IPS DF 4.7 (cell line): ENCODE measurements at regions not wholly inside any gene's neighbourhood (a gene's known extent, or its start where the extent isn't known, plus 50 kb on each side); places are given as distances from the start of the nearest gene placed in this dataset.
A peak's percentile ranks its signal among the peaks of the same experiment; 100 is the strongest.
"Not testable (repeated sequence)": the region's sequence is repeated elsewhere in the genome, so short reads cannot be mapped to it uniquely, and the experiment has no call there.

Source experiments
- DNase-seq: peaks from one replicate; pipeline ENCODE4 v3.0.0-alpha.2; 2013; ENCODE audit warnings: low spot score; ENCODE audit errors: extremely low read depth

DNA sequence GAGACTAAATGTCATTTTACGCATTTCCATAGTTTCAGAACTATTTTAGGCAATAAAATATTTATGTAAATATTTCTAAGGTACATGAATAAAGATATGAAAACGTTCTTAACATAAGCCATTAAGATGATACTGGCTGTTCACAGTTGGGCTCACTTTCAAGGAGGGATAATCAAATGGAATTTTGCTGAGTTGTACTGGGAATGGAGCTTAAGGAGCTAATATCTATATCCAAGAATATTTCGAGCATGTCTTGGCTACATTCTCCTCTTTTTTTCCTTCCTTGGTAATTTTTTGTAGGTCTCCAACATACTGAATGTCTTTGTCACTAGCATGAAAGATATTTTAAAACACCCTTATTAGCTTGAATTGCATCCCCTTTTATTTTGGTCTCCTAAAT lies 383.4 kb downstream of the RAP2B start:
- no peak for DNase-seq

- DNase-seq, result no peak
These were observed 385.9 kb downstream of the RAP2B start for GRCh38 chr3:153547970-153548369.

DNA sequence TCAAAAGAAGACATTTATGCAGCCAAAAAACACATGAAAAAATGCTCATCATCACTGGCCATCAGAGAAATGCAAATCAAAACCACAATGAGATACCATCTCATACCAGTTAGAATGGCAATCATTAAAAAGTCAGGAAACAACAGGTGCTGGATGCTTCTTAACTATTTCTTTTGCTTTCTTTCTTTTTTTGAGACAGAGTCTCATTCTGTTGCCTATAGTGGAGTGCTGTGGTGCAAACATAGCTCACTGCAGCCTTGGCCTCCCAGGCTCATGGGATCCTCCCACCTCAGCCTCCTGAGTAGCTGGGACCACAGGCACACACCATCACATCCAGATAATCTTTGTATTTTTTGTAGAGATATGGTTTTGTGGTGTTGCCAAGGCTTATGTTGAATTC lies 387.7 kb downstream of the RAP2B start:
- not testable (repeated sequence) for DNase-seq

GRCh38 chr3:153551536-153552285 lies 389.7 kb downstream of the RAP2B start:
- no peak for DNase-seq

- no peak for DNase-seq
These were observed 391.0 kb downstream of the RAP2B start for GRCh38 chr3:153552887-153553604.

- no peak for DNase-seq
These were observed 391.5 kb downstream of the RAP2B start for GRCh38 chr3:153553605-153553945.

DNA sequence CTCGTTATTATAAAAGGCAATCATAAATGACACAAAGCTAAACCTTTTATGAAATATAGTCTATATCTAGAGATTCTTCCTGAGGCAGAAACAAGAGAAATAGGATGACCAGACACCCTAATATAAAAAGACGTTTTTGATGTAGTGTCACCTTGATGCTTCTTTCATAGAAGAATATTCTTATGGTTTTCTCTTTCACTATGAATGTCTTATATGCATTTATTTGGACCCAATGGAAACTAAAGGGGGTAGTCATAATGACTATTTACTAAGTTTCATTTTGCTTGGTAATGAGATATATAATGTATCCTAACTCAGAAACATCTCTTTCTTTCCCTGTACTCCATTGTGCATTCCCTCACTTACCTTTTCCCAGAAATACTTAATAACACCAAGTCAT lies 393.9 kb downstream of the RAP2B start:
- DNase-seq, result no peak

DNA sequence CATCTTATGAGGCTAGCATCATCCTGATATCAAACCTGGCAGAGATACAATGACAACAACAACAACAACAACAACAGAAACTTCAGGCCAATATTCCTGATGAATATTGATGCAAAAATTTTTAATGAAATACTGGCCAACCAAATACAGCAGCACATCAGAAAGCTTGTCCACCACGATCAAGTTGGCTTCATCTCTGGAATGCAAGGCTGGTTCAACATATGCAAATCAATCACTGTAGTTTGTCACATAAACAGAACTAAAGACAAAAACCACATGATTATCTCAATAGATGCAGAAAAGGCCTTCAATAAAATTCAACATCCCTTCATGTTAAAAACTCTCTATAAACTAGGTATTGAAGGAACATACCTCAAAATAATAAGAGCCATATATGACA lies 397.3 kb downstream of the RAP2B start:
- not testable (repeated sequence) for DNase-seq

DNA sequence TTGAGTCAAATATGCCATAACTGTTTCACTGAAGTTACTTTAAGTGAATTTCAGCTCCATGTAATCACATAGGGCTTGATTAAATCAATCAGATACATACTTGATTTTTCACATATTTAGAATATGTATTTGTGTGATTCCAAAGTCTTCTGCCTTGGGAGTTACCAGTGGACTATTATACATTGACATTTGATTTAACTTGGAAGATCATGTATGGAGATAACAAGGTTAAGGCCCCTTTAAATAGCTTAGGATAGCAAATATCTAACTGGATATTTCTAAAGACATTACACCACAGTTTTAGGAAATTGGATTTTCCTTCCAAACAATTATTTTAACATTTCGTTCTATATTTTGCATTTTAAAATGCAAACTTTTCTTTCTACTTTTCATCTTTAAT lies 405.0 kb downstream of the RAP2B start:
- DNase-seq, result no peak

DNA sequence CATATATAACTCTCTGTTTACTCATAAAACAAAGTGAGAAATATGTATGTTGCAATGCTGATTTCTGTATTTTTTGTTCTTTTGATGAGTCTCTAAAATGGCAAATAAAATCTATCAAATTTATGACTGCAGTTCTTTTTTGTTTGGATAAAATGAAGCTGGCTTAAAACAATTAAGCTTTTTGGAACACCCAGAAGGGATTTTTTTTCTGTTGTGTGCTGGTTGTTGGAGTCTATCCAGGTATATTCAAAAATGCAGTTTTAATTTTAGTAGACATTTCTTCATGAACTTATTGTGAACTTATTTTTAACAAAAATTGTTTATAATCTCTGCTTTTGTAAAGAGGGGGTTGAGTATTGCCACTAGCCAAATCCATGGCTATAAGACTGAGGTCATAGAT lies 405.5 kb downstream of the RAP2B start:
- no peak for DNase-seq

DNA sequence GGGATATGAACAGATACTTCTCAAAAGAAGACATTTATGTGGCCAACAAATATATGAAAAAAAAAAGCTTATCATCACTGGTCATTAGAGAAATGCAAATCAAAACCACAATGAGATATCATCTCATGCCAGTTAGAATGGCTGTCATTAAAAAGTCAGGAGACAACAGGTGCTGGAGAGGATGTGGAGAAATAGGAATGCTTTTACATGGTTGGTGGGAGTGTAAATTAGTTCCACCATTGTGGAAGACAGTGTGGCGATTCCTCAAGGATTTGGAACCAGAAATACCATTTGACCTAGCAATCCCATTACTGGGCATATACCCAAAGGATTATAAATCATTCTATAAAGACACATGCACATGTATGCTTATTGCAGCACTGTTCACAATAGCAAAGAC lies 408.5 kb downstream of the RAP2B start:
- DNase-seq, result not testable (repeated sequence)

DNA sequence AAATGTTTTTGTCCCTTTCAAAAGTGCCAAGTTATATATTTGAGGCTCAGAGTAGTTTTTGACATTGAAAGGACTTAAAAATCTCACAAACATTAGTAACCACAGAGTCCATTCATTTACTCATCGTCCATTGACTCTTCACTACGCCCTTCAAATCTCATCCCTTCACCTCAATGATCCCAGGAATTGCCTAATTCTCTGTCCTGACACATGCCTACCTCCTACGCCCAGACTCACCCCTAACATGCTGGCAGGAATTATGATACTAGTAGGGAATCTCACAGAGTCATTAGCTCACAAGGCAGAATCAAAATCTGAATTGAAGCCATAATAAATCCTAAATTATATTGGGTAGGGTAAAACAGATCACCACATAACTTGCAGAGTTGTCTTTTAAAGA lies 410.1 kb downstream of the RAP2B start:
- DNase-seq, result no peak

GRCh38 chr3:153572654-153573053 lies 410.6 kb downstream of the RAP2B start:
- no peak for DNase-seq

- DNase-seq, result no peak
These were observed 411.5 kb downstream of the RAP2B start for GRCh38 chr3:153573481-153573880.

- DNase-seq, result no peak
These were observed 412.4 kb downstream of the RAP2B start for GRCh38 chr3:153574445-153574844.

DNA sequence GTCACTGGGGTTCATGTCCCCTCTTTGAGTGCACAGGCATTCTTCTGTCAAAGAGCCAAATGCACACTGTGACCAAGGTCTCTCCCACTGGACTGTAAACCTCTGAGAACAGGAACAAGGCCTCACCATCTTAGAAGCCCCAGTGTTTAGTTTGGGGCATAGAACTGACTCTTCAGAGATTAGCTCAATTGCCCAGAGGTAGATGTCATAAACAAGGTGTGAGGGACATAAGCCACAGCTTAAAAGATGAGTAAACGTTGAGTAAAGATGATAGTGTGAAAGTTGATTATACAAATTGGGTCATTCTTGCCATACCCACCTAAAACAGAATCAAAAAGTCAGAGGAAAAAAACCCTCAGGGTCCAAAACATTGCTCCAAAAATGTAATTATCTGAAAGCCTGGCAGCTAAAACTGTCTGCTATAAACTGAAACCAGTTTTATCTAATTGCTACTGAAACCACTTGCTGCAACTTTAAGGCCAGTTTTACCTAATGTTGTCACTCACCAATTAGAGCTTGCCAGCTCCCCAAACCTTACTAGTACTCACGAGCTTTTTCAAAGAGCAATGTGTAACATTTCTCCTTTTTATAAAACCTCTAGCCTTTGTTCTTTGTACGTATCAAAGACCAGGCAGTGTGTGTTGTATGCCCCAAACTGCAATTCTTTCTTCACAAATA lies 415.2 kb downstream of the RAP2B start:
- DNase-seq, result no peak

GRCh38 chr3:153578046-153578445 lies 416.0 kb downstream of the RAP2B start:
- DNase-seq, result no peak

- no peak for DNase-seq
These were observed 428.0 kb downstream of the RAP2B start for GRCh38 chr3:153590051-153590450.

DNA sequence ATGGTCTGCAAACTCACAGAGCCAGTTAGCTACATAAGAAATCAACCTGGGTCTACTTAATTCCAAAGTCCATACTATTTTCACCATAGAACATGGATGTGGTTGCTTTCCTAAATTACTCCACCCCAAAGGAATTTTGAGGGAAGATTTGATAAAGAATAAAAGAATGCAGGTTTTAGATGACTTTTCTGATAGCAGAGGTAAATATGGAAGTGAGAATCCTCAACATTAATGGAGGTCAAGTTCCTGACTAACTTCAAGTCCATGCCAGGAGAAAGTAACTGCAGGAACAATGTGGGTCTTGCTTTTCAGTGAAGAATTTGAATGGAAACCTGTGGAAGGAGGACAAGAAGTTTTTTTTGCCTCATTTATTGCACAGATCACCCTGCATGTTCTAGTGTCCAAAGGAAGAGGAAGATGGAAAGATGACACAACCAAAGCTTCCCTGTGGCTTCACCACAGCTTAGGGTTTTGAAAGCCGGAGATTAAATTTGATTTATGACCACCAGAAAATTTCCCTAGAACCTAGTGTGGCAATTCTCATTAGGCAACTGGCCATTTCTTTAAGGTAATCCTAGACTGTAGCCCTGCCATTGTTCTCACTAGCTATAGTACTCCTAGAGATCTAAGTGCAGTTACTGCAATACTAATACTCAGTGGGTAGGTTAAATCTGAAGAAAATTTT lies 429.7 kb downstream of the RAP2B start:
- DNase-seq, result no peak

GRCh38 chr3:153595186-153595815 lies 433.3 kb downstream of the RAP2B start:
- peak; percentile 7 for DNase-seq

- no peak for DNase-seq
These were observed 434.4 kb downstream of the RAP2B start for GRCh38 chr3:153596401-153596800.
